ENCODE measurements at regions not wholly inside any gene's neighbourhood (a gene's known extent, or its start where the extent isn't known, plus 50 kb on each side); places are given as distances from the start of the nearest gene placed in this dataset.

DNA sequence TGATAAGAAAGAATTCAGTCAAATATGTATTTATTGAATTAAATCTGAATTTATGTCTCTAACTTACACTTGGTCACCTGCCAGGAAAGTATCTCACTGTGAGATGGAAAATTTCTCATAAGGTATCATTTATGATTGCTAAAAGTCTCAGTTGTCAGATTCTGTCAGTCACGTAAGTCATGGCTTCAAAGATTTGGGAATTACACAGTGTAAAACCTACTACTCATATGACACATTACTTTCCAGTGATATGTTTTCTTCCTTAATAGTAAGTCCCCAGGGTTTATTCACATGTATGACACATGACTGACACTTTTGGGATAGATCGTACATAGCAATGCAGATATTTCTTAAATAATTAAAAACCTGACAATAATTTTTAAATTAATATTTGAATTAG lies 792.2 kb downstream of the PLOD2 start:
- TF ChIP-seq, protein P1, sequence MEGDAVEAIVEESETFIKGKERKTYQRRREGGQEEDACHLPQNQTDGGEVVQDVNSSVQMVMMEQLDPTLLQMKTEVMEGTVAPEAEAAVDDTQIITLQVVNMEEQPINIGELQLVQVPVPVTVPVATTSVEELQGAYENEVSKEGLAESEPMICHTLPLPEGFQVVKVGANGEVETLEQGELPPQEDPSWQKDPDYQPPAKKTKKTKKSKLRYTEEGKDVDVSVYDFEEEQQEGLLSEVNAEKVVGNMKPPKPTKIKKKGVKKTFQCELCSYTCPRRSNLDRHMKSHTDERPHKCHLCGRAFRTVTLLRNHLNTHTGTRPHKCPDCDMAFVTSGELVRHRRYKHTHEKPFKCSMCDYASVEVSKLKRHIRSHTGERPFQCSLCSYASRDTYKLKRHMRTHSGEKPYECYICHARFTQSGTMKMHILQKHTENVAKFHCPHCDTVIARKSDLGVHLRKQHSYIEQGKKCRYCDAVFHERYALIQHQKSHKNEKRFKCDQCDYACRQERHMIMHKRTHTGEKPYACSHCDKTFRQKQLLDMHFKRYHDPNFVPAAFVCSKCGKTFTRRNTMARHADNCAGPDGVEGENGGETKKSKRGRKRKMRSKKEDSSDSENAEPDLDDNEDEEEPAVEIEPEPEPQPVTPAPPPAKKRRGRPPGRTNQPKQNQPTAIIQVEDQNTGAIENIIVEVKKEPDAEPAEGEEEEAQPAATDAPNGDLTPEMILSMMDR (IDR thresholded peaks at IDR 0.05): no peak

DNA sequence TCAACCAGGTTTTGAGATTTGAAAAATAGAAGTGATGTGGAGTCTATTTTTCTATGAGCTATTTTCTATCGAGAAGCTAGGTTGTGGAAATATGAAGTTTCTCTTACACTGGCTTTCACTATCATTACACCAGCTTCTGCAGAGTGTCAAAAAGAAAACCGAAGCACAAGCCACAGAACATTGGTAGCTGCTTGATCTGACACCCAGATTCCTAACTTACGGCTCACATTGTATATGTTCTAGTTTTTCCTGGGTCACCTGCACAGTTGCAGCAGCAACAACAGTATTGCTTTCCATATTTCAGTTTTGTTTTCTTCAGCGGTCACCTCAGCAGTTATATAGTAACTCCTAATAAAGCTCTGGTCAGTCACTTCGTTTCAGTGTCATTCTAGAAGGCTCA lies 790.1 kb downstream of the PLOD2 start:
- TF ChIP-seq, protein P1 (IDR thresholded peaks at IDR 0.05): no peak
- ATAC-seq (no peak), DNase-seq (no peak)
- no peaks in the 10 kb centered on the region for H3K27me3 ChIP-seq (ENCODE audit: low read depth)
- no peak overlapping the region for H3K27ac ChIP-seq
- no peaks in the 10 kb centered on the region for H3K9me3 ChIP-seq
- no peaks in the 10 kb centered on the region for H3K4me1 ChIP-seq
- intact Hi-C loops (cut with DNase I): no loop called here
- no peak overlapping the region for H3K4me3 ChIP-seq
- H3K36me3 ChIP-seq: no peaks in the 10 kb centered on the region

More for the DNA sequence above, 792.2 kb downstream of the PLOD2 start:
- Histone ChIP-seq H3K9me3 (no peaks in the 10 kb centered on the region), H3K4me3 (no peak overlapping the region), H3K27ac (no peak overlapping the region), H3K4me1 (no peaks in the 10 kb centered on the region), H3K27me3 (ENCODE audit: low read depth) (no peaks in the 10 kb centered on the region), H3K36me3 (no peaks in the 10 kb centered on the region)
- no peak for ATAC-seq
- no peak for DNase-seq
- intact Hi-C loops (cut with DNase I): no loop called here

DNA sequence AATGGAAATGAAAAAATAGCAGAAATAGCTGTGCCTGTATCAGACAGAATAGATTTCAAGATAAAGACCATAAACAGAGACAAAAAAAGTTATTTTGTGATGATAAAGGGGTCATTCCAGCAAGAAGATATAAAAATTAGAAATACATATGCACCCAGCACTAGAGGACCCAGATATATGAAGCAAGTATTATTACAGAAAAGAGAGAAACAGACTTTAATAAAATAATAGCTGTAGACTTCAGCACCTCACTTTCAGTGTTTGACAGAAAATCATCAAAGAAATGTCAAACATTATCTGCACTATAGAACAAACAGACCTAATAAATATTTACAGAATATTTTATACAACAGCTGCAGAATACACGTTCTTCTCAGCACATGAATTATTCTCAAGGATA lies 783.7 kb downstream of the PLOD2 start:
- no peaks in the 10 kb centered on the region for H3K36me3 ChIP-seq
- ATAC-seq (no peak), DNase-seq (no peak)
- no peak overlapping the region for H3K4me3 ChIP-seq
- H3K27ac ChIP-seq: no peak overlapping the region
- intact Hi-C loops (cut with DNase I): no loop called here
- H3K9me3 ChIP-seq: no peaks in the 10 kb centered on the region
- TF ChIP-seq, protein P1 (IDR thresholded peaks at IDR 0.05): no peak
- no peaks in the 10 kb centered on the region for H3K4me1 ChIP-seq
- H3K27me3 ChIP-seq (ENCODE audit: low read depth): no peaks in the 10 kb centered on the region

DNA sequence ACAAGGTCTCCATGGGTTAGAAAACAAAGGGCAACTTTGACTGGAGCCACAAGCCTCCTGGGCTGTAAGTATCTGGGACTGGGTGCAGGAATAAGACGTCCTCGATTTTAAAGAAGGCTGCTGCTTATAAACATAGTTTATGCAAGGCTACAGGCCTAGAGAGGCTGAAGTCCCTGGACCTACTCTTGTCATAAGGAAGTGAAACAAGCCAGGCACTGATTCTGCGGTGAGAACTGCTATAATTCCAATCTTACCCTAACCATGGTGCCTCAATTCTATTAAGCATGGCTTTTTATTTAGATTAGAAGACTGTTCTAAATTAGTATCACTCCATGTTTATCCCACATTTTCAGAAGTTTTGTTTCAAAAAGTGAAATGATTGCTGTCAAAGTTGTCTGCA lies 777.6 kb downstream of the PLOD2 start:
- Histone ChIP-seq H3K27me3 (ENCODE audit: low read depth) (no peaks in the 10 kb centered on the region), H3K4me1 (no peaks in the 10 kb centered on the region), H3K4me3 (no peak overlapping the region), H3K9me3 (no peaks in the 10 kb centered on the region), H3K27ac (no peak overlapping the region), H3K36me3 (no peaks in the 10 kb centered on the region)
- ATAC-seq: no peak
- DNase-seq: no peak
- intact Hi-C loops (cut with DNase I): no loop called here
- TF ChIP-seq, protein P1 (IDR thresholded peaks at IDR 0.05): no peak

DNA sequence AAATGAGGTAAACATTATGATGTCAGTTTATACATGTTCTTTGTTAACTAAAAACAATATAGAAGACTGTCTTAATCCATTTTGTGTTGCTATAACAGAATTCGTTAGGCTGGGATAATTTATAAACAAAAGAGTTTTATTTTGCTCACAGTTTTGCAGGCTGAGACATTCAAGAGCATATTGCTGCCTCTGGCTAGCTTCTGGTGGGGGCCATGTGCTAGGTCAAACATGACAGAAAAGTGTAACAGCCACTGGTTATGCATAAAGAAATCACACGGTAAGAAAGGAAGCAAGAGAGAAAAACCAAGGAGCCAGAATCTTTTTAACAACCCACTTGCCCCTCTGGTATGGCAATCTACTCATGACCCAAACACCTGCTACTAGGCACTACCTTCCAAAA lies 776.7 kb downstream of the PLOD2 start:
- H3K27me3 ChIP-seq (ENCODE audit: low read depth): no peaks in the 10 kb centered on the region
- intact Hi-C loops (cut with DNase I): no loop called here
- DNase-seq: no peak

More for the DNA sequence above, 776.7 kb downstream of the PLOD2 start:
- no peak for ATAC-seq
- no peak overlapping the region for H3K4me3 ChIP-seq
- TF ChIP-seq, protein P1 (IDR thresholded peaks at IDR 0.05): no peak
- H3K27ac ChIP-seq: no peak overlapping the region
- H3K4me1 ChIP-seq: no peaks in the 10 kb centered on the region
- H3K36me3 ChIP-seq: no peaks in the 10 kb centered on the region
- peaks cover 3% of the 10 kb centered on the region for H3K9me3 ChIP-seq

Data from lower lobe of right lung (tissue), 2 donors.